ENCODE measurements at regions not wholly inside any gene's neighbourhood (a gene's known extent, or its start where the extent isn't known, plus 50 kb on each side); places are given as distances from the start of the nearest gene placed in this dataset.

- TF ChIP-seq RBBP5 (IDR thresholded peaks at IDR 0.05; ENCODE audit: borderline replicate concordance, low read depth, low read length) (no peak), POLR2A (IDR thresholded peaks at IDR 0.05; ENCODE audit: control extremely low read depth in 1 of 2, low read depth in 2 of 2, low read length in 2 of 2) (no peak), RAD21 (IDR thresholded peaks at IDR 0.05 in 1 of 2, conservative IDR thresholded peaks at IDR 0.05 in 1 of 2; ENCODE audit: low read depth in 2 of 2, low read length in 2 of 2) (peak; percentile 77 to 82), CHD2 (IDR thresholded peaks at IDR 0.05; ENCODE audit: low read length) (no peak), POLR2AphosphoS5 (IDR thresholded peaks at IDR 0.05; ENCODE audit: low read depth, low read length) (no peak), TAF7 (optimal IDR thresholded peaks at IDR 0.05; ENCODE audit: borderline replicate concordance, low read depth, low read length) (no peak), MAFK (IDR thresholded peaks at IDR 0.05; ENCODE audit: low read depth, low read length) (no peak), CHD7 (IDR thresholded peaks at IDR 0.05; ENCODE audit: insufficient replicate concordance, low read length) (no peak)
These were observed 96.2 kb upstream of the SNTG2 start (continued) for GRCh38 chr2:854460-854859.
